NCI-H226 (cell line): ENCODE measurements at regions not wholly inside any gene's neighbourhood (a gene's known extent, or its start where the extent isn't known, plus 50 kb on each side); places are given as distances from the start of the nearest gene placed in this dataset.

Source experiments
- DNase-seq: peaks from one replicate; pipeline ENCODE4 v3.0.0-alpha.2; 2015

DNA sequence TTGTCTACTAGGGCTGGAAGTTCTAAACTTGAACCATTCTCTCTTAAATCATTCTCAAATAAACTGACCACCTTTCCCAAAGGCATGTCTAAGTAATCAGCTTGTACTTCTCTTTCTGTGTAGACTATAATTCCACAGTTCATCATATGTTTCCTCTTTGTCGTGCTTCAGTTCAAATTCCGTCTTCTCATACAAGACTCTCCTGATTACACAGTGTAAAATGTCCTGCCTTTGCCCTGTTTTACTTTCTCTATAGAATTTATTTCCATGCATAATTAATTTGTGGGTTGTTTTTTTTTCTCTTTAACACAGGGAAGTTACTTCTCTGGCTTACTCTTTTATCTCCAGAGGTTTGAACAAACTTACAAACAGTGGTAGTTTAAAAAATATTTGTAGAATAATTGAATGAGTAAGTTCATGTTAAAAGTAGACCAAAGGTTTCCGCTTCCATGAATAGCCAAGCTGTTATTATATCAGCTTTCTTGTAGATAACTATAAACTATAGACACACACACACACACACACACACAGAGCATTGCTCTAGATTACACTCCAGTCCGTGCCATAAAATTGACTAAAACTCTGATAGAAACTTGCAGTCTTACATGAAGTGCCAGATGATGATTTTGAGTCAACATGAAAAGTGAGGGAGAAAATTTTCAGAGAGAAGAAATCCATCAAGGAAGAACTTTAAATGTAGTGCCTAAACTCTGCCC lies 119.0 kb downstream of the SUCNR1 start:
- no peak for DNase-seq

DNA sequence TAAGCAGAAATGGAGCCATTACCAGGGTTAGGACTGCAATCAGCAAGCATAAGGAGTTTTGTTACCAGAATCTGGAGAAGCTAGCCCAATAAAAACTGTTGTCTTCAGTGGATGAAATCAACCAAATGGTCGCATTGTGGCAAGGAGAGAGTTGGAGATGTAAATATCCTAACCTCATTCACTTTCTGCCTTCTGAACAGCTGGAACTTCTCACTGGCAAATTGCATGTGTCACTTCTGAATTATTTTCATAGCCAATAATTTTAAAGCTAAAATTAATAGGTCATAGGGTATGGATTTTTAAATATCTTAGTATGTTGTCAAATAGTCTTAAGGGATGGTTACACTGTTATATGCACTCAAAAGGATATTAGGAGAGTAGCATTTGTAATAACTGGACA lies 121.6 kb downstream of the SUCNR1 start:
- DNase-seq: no peak

DNA sequence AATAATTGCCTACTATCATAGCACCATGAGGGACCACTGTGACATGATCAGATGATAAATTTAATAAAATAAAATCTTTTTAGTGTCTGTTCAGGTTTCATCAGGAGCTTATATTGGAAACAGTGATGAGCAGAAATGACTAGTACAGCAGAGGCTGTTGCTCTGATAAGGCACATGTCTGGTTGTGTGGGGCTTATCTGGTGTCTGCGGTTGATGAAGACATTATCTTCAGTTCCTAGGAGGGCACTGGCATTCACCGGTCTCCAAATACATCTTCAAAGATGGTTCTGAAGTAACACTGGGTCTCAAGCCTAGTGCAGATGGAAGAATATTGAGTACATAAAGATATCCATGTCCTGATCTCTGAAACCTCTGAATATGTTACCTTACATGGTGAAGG lies 125.3 kb downstream of the SUCNR1 start:
- no peak for DNase-seq

DNA sequence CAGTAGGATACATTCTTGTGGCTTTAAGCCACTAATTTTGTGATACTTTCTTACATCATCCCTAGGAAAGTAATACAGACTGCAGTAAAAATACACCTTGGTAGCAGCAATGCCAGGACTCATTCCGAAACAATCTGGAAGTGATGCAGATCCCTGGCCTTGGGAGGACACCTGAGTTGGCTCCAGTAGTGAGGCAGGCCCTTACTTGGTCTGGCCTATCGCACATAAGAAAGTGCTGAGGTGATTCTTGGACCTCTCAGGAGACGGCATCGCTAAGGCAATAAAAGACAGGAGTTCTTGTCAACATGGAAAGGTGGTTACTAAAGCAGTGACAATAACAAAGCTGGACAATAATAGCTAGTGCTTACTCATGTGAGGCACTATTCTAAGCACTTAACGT lies 126.5 kb downstream of the SUCNR1 start:
- DNase-seq: no peak

- DNase-seq: no peak
These were observed 138.6 kb downstream of the SUCNR1 start for GRCh38 chr3:152011812-152012735.

- no peak for DNase-seq
These were observed 146.1 kb downstream of the SUCNR1 start for GRCh38 chr3:152019508-152019907.

DNA sequence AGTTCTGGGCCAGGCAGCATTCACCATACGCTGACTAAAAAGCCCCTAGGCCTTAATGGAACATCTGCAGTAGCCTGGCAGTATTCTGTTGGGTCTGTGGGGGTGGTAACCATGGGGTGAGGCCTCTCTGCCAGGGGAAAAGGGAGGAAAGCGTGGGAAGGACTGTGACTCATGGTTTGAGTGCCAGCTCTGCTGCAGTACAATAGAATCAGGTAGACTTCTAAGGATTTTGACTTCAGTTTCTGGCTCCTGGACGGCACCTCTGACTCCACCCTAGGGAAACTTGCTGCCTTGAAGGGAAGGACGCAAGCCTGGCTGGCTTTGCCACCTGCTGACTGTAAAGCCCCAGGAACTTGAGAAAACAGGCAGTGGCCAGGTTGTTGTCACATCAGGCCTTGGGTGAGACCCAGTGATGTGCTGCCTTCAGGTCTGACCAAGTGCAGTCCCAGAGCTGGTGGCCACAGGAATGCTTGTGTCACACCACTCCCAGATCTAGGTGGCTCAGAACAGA lies 148.6 kb downstream of the SUCNR1 start:
- DNase-seq: peak; percentile 91

GRCh38 chr3:152026033-152026556 lies 152.7 kb downstream of the SUCNR1 start:
- peak; percentile 49 for DNase-seq

DNA sequence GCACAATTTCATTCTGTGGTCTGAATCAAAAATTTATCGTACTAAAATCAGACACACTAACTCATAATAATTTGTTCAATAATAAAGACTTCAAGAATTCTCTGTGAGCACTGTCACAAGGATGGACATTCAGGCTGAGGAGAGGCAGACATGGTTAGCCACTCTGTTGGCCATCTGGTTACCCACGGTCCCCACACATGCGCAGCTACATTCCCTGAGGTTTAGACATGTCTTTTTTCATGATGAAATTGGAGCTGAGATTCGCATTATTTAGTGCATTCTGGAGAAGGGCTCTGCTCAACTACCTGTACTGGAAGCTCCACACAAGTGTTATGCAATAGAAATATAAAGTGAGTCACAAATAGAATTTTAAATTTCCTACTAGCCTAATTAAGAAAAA lies 156.9 kb downstream of the SUCNR1 start:
- DNase-seq: no peak

DNA sequence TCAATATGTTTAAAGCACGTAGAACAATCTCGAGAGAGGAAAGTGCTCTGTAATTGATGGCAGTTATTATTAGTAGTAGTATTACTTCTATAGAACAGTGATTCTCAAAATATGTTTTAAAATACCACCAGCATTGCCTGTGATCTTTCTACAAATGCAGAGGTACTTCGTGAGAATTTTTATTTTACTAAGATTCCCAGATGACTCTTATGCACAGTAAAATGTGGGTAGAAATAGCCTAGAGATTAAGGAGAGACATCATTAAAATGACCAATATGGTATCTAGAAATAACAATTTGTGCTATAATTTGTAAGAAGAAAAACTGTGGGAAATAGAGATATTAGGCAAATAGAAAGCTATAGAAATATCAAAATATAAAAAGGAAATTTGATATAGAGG lies 157.9 kb downstream of the SUCNR1 start:
- no peak for DNase-seq

DNA sequence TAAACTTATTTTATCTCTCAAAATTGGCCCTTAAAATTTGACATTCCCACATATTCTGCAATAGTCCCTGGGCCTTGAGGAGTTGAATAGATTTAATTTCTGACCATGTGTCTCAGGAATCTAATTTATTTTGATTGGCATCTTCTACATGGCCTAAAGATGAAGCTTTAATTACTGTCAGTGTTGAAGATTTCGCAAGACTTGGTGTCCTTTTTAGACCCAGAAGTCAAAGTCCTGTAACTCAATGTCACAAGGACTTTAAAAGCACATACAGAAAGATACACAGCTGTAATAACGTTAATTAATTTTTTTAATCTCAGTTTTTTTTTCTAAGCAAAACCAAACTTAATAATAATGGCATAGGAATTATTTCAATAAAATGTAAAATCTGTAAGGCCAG lies 163.9 kb downstream of the SUCNR1 start:
- no peak for DNase-seq

- no peak for DNase-seq
These were observed 164.5 kb downstream of the SUCNR1 start for GRCh38 chr3:152037953-152038352.

GRCh38 chr3:152038490-152038889 lies 165.0 kb downstream of the SUCNR1 start:
- no peak for DNase-seq

- DNase-seq: no peak
These were observed 166.4 kb downstream of the SUCNR1 start for GRCh38 chr3:152039887-152040286.

- DNase-seq: no peak
These were observed 166.9 kb downstream of the SUCNR1 start for GRCh38 chr3:152040319-152040718.

GRCh38 chr3:152043620-152044019 lies 170.2 kb downstream of the SUCNR1 start:
- DNase-seq: no peak

DNA sequence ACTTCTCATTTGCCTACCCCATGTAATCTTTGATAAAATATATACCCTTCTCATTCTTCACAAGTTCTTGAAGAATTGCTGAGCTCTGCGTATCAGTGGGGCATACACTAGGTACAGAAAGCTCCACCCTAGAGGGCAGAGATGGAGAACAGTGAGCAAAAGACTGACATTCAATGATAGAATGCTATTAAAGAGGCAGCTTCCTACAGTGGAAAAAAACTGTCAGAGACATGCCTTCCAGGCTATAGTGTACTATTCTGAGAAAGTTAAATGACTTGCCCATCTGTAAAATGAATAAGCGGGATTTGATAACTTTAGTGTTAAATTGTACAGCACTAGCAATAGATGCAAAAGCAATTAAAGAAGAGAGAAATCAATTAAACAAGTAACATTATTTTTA lies 172.8 kb downstream of the SUCNR1 start:
- DNase-seq: no peak

GRCh38 chr3:152047465-152047864 lies 174.0 kb downstream of the SUCNR1 start:
- DNase-seq: peak; percentile 15

- DNase-seq: no peak
These were observed 175.4 kb downstream of the SUCNR1 start for GRCh38 chr3:152048831-152049230.

DNA sequence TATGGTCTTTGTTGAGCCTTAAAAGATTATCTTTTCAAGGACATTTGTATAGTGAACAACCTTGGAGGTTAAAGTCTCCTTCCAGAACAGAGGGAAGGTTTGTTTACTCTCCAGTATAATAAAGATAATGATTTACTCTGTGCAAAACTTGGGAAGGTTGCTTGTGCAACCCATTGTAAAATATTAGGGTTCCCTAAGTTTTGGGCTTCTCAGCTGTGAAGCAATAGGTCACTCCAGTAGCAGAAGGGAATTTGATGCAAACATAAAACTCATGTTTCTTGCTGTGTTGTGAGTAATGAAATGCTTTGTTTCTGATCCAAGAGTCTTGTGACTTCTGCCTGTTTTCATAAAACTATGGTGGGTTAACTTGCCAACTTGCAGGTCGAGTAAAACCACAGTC lies 177.5 kb downstream of the SUCNR1 start:
- no peak for DNase-seq

GRCh38 chr3:152051501-152052404 lies 178.3 kb downstream of the SUCNR1 start:
- no peak for DNase-seq

GRCh38 chr3:152053866-152054265 lies 180.4 kb downstream of the SUCNR1 start:
- DNase-seq: no peak

DNA sequence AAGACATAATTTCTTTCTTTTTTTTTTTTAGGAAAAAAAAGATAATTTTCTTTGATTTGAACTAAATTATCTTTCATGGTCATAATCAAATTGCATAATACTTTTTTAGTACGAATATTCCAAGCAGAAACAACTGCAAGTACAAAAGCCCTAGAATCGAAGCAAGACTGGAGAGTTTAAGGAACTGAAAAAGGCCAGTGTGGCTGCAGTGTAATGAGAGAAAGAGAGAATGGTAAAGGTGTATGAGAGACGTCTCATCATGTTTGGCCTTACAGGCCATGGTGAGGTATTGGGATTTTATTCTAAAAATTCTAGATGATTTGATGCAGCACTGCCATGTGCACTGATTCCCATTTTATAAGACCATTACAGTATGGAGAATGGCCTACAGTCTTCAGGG lies 180.9 kb downstream of the SUCNR1 start:
- no peak for DNase-seq
